Colonic mucosa (tissue), 4 donors: ENCODE measurements at regions not wholly inside any gene's neighbourhood (a gene's known extent, or its start where the extent isn't known, plus 50 kb on each side); places are given as distances from the start of the nearest gene placed in this dataset.

Source experiments
- DNase-seq: peaks from one replicate; pipeline ENCODE4 v3.0.0-alpha.2; 2020
- H3K27ac ChIP-seq: fragments of 200-600 bp; one replicate; pipeline ENCODE4 v1.8.0; 2021
- H3K27me3 ChIP-seq: fragments of 200-600 bp; one replicate; pipeline ENCODE4 v1.8.0; 2021
- H3K36me3 ChIP-seq: fragments of 200-600 bp; one replicate; pipeline ENCODE4 v1.8.0; 2021
- H3K4me1 ChIP-seq: fragments of 200-600 bp; one replicate; pipeline ENCODE4 v1.8.0; 2021; ENCODE audit warnings: mild to moderate bottlenecking
- H3K4me3 ChIP-seq: fragments of 200-600 bp; one replicate; pipeline ENCODE4 v1.8.0; 2021
- H3K9ac ChIP-seq, 2 donors: one replicate each; pipeline ENCODE4 v1.7.0; 2013; ENCODE audit warnings: control low read depth in 2 of 2, low read depth in 2 of 2, low read length in 2 of 2
- H3K9me3 ChIP-seq: fragments of 200-600 bp; one replicate; pipeline ENCODE4 v1.8.0; 2021
- intact Hi-C: fragments of 100-400 bp; cut with DNase I; formaldehyde crosslinking; loops from one replicate; pipeline ENCODE4 v1.14.1; 2022
- TF ChIP-seq, protein P1 (sequence below): fragments of 200-600 bp; IDR thresholded peaks from one replicate; pipeline ENCODE4 v1.8.0; 2022; ENCODE audit warnings: antibody characterized with exemption, mild to moderate bottlenecking
- donor health status: healthy.
- donor health status: DM: no; HTN: no; CAD: no.
- donor health status: DM: no; HTN: no; CAD: no.

DNA sequence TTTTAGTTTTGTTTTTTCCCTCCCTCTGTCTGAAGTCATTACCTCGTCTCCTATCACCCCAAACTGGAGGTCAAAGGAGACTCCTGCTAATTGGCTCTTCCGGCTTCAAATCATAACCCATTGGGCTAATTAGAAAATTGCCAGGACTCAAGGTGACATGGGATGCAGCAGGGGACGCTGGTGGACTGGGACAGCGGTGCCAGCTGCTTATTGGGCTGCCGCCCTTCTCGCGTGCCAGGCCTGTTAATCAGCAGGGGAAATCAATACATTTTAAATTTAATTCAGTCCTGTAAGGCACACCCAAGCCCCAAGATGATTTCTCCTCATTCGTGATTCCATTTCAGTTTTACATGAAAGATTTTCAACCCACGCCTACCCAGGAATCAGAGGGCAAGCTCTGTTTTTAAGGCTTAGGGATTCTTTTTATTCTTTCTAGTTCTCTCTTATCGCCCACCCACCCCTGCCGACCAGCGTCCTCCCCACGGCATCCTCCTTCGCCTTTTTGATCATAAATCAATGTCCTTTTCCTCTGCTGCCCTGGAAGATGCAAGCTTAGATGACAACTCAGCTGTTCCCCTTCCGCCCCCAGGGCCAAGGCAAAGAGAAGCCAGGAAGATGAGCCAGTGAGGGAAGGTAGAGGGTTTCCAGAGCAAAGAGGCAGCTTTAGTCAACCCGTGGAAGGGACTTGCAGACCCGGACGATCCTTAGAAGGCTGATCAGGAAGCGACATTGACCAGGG is 329.6 kb downstream of the UACA start:
- no peak overlapping the region for H3K9ac ChIP-seq
- H3K36me3 ChIP-seq, result no peaks in the 10 kb centered on the region
- intact Hi-C loops, result no loop called here
- H3K27me3 ChIP-seq, result no peaks in the 10 kb centered on the region
- no peaks in the 10 kb centered on the region for H3K4me1 ChIP-seq
- no peaks in the 10 kb centered on the region for H3K9me3 ChIP-seq
- no peak for DNase-seq
- TF ChIP-seq, protein P1, sequence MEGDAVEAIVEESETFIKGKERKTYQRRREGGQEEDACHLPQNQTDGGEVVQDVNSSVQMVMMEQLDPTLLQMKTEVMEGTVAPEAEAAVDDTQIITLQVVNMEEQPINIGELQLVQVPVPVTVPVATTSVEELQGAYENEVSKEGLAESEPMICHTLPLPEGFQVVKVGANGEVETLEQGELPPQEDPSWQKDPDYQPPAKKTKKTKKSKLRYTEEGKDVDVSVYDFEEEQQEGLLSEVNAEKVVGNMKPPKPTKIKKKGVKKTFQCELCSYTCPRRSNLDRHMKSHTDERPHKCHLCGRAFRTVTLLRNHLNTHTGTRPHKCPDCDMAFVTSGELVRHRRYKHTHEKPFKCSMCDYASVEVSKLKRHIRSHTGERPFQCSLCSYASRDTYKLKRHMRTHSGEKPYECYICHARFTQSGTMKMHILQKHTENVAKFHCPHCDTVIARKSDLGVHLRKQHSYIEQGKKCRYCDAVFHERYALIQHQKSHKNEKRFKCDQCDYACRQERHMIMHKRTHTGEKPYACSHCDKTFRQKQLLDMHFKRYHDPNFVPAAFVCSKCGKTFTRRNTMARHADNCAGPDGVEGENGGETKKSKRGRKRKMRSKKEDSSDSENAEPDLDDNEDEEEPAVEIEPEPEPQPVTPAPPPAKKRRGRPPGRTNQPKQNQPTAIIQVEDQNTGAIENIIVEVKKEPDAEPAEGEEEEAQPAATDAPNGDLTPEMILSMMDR, result no peak
- H3K4me3 ChIP-seq, result no peak overlapping the region
- H3K27ac ChIP-seq, result no peak overlapping the region

DNA sequence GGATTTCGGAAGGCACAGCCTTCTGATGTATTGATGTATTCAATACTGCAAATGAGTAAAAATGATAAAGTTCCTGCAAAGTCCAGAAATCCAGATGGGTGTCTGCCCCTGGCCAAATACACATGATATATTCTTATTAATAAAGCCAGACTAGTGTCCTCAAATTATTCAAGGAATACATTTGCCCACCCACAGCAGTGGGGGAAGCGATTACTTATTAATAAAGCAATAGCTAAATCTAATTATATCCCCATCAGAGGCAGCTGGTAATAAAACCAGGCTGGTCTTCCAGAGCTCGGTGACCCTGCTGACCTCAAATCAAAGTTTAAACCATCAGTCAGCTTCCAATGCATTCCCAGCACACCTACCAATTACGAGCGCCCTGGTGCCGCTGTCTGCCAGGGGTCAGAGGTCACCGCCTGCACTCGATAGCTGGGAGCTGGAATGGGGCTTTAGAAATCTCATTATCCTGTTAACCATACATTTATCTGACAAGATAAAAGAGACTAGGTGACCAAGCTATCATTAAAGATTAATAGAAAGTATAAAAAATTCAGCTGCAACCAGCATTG is 330.3 kb downstream of the UACA start:
- DNase-seq, result no peak

DNA sequence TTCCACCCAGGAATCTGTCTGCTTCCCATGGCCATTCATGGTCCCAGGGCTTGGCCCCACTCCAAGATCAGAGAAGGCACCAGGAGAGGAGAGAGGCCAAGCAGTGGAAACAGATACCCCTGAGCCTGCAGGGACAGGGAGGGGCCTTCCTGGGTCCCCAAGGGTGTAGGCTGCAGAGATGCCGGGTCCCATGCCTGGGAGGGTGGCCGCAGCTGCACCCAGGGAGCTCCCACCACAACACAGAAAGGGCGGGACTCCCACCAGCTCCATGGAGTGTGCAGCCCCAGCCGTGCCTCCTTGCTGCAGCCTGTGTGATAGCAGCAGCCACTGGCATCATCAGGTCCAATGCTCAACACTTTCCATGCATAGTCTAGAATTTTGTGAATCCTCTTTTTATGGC is 331.5 kb downstream of the UACA start:
- TF ChIP-seq, protein P1, result no peak
- H3K4me3 ChIP-seq, result no peak overlapping the region
- H3K36me3 ChIP-seq, result no peaks in the 10 kb centered on the region
- intact Hi-C loops, result no loop called here
- H3K4me1 ChIP-seq, result no peaks in the 10 kb centered on the region
- H3K27me3 ChIP-seq, result no peaks in the 10 kb centered on the region
- no peak for DNase-seq
- no peak overlapping the region for H3K9ac ChIP-seq
- H3K9me3 ChIP-seq, result no peaks in the 10 kb centered on the region
- no peak overlapping the region for H3K27ac ChIP-seq

More for the DNA sequence above, 330.3 kb downstream of the UACA start:
- Histone ChIP-seq H3K4me3 (no peak overlapping the region), H3K36me3 (no peaks in the 10 kb centered on the region), H3K4me1 (no peaks in the 10 kb centered on the region), H3K9ac (no peak overlapping the region), H3K27ac (no peak overlapping the region), H3K9me3 (no peaks in the 10 kb centered on the region), H3K27me3 (no peaks in the 10 kb centered on the region)
- intact Hi-C loops, result no loop called here
- TF ChIP-seq, protein P1, result no peak

DNA sequence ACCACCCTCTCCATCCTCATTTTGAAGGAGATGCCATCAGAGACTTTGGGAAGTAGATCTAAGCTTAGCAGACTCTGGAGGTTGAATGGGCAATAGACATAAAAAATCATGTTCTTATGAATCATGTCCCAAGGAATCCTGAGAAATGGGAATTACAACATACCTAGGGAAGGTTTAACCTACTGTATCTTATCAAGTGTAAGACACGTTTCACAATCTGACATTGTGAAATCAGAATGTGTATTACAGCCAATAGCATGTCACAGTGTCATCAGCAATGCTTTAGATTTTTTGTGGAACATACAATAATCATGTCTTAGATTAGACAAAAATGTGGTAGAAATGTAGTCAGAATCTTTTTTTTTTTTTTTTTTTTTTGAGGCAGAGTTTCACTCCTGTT is 332.4 kb upstream of the TLE3 start:
- TF ChIP-seq, protein P1, result no peak
- no peaks in the 10 kb centered on the region for H3K4me1 ChIP-seq
- intact Hi-C loops, result no loop called here
- no peaks in the 10 kb centered on the region for H3K36me3 ChIP-seq
- no peak overlapping the region for H3K27ac ChIP-seq
- no peaks in the 10 kb centered on the region for H3K9me3 ChIP-seq
- no peak overlapping the region for H3K4me3 ChIP-seq
- H3K9ac ChIP-seq, result no peak overlapping the region
- H3K27me3 ChIP-seq, result no peaks in the 10 kb centered on the region
- DNase-seq, result no peak

DNA sequence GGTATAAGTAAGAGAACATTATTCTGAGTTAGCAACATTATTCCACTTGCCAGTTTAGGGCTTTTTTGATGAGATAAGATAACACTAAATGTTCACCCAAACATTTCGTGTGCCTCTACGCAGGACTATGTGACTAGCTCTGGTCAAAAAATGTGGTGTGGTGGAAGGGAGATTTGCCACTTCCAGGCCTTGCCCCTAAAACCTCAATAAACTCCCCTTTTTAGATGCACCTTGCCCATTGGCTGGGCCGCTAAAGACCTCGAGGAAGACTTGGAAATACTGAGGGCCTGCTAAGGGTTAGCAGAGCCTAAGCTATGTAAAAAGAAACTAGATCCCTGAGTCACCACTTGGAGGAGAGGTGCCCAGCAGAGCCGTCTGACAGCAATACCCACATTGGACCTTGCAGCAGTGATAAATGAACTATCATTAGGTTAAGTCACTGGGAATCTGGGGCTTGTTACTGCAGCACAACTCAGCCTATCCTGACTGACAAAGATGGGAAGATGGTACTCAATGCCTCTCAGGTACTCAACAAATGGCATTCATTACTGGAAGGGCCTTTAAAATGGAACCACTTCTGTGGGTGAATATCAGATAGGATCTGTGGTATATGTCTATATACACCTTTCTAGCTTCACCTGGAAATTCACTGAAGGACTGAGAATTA is 331.5 kb upstream of the TLE3 start:
- intact Hi-C loops, result no loop called here
- Histone ChIP-seq H3K36me3 (no peaks in the 10 kb centered on the region), H3K4me3 (no peak overlapping the region), H3K27ac (no peak overlapping the region), H3K9me3 (no peaks in the 10 kb centered on the region), H3K4me1 (no peaks in the 10 kb centered on the region), H3K9ac (no peak overlapping the region), H3K27me3 (no peaks in the 10 kb centered on the region)
- TF ChIP-seq, protein P1, result no peak
- DNase-seq, result no peak
